Activated CD4-positive, CD25-positive, alpha-beta regulatory T cell treated with anti-CD3 and anti-CD28 coated beads, Interleukin-2, amount 50 U/mL, for 72 hours (primary cell): ENCODE measurements at regions not wholly inside any gene's neighbourhood (a gene's known extent, or its start where the extent isn't known, plus 50 kb on each side); places are given as distances from the start of the nearest gene placed in this dataset.

Source experiments
- DNase-seq: peaks from one replicate; pipeline ENCODE4 v3.0.0; 2021

DNA sequence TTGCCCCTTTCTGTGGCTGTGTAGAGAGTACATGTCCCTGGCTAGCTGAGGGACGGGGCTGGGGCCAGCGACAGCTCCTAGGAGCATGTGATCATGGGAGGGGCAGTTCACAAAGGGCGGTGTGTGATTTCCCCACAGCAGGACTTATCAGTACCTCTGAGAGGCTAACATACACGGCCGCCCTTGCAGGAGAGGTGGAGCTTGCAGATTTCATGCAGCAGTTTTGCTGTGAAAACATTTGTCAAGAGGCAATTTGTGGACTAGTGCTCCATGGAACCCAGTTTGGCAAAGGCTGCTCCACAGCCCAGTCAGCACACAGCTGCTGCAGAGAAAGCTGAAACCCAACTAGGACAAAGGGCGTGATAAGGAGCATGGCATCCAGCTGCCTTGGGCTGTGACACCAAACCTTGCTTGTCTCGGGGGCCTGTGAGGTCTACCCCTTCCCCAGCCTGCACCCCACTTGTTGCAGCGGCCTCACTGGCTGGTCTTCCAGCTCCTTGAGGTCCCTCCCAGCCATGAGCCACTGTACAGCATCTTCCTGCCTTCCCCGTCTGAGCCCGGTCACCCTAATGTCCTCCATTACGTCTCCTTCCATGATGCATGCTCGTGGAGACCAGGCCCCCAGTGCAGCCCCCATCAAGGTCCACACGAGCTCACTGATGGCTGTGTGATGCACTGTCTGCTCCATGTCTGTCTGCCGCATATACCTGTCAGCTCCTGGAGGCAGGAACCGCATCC lies 121.4 kb upstream of the HDAC4 start:
- DNase-seq = no peak

DNA sequence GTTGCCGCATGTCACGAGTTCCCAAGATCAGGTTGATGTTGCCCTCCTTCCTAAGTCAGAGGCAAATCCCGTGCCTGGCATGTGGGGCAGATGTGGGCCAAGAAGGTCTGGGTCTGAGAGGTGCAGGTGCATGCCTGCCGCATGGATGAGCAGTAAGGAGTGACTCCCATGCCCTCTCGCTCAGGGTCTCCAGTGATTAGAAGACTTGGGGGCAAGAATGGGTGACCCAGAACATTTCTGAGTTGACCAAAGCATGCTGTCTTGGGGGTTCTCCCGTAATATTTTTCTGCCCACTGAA lies 120.6 kb upstream of the HDAC4 start:
- no peak for DNase-seq

DNA sequence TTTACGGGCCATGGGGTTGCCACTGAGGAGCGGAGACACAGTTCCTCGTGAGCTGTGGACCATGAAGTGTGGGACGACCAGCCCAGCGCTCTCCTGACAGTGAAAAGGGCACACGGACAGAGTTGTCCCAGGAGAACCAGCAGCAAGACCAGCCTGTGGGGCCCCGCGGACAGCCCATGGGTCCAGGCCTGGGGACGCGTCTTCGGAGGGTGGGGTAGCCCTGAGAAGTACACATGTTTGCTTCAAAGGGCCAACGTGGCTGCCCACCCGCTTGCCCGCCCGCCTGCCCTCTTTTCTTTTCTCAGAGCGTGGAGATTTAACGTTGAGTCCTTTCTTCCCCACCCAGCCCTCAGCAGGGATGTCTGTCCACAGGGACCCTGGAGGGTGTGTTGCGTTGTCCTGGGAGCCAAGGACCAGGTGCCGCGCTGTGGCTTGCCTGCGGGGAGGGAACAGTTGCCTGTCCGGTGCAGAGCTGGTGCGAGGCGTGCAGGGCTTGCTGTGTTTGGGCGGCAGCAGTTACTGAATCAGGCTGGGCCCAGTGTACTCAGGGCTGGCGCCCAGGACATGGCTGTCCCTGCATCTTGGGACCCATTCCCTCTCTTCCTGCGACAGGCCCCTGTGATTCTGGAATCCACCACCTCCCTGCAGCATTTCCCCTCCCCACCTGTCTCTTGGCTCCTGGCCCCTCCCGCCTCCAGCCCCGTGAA lies 120.1 kb upstream of the HDAC4 start:
- no peak for DNase-seq

DNA sequence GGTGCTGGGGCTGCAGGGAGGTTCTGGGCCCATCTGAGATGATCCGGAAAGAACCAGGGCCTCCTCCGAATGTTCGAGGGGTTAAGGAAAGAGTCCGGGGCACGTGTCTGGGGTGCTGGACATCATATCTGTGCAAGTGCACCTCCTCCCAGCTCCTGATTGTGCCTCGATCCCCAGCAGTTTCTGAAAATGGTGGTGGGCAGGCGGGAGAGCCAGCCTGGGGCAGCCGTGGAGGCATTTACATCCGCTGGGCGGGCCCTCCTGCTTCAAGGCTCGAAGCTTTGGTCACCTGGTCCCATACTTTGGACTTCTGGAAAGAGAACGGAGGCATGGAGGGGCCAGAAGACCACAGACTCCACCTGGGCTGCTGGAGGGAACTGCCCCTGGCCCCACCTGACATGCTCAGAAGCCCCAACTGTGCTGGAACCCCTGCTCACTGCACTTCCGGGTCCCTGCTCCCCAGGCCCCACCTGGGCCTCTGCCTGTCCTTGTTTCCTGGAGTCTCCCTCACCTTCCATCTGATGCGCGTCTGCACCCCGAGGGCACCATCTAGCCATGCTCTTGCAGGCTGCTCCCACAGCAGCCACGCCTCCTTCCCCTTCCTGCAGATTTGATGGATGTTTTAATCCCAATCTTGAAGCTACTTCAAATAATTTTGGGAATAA lies 119.2 kb upstream of the HDAC4 start:
- no peak for DNase-seq

DNA sequence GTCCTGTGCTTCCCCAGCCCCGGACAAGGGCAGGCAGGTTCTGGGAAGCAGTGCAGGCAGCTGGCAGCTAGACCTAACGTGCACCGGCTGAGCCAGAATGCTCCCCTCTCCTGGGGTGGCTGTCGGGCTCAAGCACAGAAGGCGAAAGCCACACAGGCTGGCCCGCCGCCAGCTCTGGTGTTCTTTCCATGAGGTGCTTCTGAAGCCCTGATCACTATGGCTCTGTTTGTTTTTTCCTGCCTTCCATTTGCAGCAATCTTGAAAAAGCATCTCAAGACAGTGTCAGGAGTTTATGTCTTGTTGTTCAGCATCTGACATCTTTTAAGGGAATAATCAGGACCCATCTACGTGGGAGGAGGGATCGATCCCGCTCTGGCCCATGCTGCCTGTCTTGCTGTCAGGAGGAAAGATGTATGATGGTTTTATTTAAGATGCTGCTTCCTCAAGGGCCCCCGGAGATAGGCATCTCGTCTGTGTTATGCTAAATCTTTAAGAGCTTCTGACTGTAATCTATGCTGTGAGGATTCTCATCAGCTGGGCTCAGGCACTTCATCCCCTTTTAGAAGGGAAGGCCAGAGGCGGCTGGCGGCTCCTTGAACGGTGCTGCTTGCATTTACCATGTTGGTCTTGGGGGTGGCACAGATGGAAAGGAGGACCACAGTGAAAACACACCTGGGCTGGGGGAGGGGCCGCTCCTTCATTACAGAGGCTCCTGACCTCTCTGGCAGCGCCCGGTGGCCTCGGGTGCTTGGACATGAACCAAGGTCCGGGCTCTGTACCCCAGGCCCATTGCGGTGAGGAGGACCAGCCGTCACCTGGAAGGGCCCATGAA lies 118.5 kb upstream of the HDAC4 start:
- no peak for DNase-seq

DNA sequence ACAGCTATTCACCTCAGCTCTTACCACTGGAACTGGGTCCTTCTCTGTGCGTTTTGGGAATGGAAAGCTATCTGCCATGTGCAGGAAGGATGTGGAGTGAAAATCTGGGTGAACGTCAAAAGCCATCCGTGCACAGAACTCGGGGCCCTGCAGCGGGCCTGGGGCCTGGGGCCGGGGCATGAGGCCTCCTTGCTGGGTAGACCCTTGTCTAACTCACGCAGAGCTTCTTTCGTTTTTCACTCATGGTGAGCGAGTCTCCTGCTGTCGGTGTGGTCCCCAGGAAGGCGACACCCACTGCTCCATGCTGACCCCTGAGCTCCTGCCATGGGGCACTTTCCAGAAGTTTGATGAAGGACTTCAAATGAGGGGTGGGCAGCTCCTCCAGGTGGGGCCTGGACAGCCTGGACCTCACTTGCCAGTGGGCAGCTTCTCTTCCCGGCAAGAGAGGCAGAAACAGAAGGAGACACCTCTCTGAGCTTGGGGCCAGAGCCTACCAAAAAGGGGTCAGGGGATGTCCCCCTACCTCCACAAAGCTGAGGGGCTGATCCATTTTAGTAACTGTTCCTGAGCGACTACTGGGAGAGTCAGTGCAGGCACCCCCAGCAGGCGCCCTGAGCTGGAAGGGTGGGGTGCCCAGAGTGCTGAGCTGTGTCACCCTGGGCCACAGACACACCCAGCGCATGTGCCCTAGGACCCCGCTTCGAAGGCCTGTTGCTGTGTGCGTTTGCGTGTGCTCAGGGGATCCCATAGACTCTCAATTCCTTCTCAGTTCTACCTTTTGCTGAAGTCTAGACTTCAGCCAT lies 117.7 kb upstream of the HDAC4 start:
- DNase-seq = no peak

DNA sequence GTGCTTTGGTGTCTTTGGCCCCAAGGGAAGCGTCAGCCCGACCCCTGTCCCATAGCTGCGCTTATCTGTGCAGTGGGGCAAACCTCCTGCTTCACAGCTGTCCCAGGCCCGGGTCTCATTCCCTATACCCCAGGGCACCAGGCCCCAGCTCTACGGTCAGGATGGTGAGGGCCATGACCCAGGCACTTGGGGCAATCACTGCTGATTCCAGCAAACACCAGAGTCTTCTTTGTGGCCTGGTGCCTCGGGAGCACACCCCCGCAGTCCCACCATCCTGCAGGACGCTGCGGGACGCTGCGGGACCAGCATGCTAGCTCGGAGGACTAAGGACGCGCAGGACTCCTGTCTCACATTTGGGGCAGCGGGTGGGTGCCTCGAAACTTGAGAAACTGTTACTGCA lies 116.9 kb upstream of the HDAC4 start:
- no peak for DNase-seq

DNA sequence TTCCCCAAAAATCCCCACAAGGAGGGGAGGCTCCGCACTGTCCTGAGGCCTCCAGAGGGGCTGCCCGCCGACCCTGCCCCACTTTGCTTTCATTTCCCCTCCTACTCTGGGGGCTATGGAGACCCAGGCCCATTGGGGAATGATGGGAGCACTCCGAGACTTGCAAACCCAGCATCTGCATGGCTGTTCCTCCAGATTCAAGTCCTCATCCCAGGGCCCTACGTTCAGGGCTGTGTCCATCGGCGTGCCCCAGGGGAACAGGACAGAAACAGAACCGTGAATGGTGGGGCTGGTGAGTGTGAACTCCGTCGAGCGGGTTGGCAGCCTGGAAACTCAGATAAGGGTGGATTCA lies 116.1 kb upstream of the HDAC4 start:
- DNase-seq = no peak

DNA sequence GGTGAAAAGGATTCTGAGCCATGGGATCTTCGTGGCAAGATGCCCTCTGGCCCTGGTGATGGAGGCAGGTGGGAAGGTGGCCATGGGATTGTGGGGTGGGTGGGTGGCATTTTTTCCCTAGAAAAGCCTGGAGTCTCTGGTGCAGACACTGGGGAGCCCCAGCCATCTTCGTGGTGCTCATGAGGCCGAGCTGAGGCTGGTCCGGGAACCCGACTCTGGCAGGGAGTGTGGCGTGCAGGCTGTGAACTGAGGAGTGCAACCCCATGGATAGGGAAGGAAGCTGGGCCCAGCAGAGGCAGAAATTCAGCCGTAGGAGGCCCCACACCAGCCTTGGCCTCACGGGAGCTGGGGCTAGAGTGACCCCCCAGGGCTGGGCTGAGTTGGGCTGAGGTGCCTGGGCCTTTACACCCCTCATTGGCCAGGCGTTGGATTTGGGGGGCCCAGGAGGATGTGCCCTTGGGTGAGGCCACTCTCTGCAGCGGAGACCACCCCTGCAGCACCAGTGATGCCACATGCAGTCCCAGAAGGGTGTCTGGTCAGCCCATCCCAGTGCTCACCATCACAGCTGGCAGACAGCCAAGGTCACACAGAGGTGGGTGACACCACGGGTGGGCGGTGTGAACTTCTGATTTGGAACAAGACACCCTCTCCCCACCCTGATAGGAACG lies 115.6 kb upstream of the HDAC4 start:
- no peak for DNase-seq

DNA sequence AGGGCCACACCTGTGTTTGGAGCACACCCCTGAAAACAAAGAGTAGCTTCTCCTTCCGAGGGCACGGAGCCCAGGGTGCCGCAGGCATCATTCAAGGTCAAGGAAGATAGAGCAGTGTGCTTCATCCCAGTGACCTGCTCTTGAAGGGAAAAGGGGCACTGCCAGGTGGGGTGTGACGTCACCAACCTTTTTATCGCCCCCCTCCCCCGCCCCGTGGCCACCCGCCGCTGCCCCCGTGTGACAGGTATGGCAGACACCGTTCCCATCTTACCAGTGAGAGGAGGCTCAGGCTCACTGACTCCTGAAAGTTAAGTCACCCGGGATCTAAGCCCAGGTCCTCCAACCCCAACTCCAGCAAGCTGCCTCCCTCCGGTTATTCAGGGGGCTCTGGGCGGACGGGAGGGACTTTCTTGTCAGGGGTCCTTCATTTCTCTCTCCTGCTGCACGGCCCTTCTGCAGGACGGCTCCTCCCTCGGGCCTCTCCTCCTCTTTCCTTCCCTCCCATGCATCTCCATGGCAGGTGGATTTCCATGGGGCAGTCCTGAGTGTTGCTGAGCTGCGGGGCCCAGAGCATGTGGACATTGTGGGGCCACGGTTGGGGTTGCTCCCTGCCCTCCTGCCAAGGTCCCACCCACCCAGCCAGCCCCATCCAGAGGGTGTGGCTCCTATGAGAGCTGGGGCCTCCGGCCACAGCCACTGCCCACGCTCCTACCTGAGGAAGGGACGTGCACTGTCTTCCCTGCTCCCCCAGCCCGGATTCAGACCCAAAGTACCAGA lies 114.1 kb upstream of the HDAC4 start:
- DNase-seq = no peak

DNA sequence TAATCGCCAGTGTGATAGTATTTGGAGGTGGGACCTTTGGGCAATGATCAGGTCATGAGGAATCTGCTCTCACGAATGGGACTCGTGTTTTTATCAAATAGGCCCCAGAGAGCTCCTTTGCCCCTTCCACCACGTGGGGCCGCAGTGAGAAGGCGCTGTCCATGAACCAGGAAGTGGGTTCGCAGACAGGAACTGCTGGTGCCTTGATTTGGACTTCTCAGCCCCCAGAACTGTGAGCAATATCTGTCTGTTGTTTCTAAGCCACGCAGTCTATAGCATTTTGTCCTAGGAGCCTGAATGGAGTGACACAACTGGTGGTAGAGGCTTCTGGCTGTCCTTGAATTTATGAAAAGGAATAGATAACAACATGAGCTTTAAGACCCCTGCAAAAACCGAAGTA lies 111.2 kb upstream of the HDAC4 start:
- no peak for DNase-seq

DNA sequence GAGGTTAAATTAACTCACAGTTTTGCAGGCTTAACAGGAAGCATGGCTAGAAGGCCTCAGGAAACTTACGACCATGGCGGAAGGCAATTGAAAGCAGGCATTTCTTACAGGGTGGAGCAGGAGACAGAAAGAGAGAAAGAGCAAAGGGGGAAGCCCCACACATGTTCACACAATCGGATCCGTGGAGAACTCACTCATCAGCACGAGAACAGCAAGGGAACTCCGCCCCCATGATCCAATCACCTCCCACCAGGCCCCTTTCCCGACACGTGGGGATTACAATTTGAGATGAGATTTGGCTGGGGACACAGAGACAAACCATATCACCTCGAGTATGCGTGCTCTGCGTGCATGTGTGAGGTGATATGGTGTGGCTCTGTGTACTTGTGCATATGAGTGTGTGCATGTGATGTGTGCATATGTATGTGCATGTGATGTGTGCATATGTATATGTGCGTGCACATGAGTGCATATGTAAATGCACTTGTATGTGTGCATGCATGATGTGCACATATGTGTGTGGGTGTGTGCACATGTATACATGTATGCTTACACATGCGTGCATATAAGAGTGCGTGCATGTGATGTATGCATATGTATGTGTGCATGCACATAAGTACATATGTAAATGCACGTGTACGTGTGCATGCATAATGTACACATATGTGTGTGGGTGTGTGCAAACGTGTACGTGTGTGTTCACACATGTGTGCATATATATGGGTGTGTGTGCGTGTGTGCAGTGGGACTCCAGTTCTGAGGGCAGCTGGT lies 108.7 kb upstream of the HDAC4 start:
- DNase-seq = no peak

DNA sequence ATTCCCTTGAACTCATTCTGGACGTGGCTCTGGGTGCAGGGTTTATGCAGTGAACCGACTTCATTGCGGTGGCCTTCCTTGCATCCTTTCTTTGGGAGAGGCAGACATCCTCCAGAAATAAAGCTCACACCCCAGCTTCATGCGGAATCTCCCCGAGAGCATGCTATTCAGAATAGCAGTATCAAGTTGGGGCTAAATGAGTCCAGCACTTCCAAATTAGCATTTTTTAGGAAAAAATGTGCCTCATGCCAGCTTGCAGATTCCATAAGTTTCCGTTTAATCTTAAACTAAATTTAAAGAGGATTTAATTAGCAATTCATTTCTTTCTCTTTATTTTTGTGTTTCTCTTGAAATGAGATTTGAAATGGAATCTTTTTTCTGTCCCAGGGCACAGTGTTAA lies 107.4 kb upstream of the HDAC4 start:
- DNase-seq = no peak

DNA sequence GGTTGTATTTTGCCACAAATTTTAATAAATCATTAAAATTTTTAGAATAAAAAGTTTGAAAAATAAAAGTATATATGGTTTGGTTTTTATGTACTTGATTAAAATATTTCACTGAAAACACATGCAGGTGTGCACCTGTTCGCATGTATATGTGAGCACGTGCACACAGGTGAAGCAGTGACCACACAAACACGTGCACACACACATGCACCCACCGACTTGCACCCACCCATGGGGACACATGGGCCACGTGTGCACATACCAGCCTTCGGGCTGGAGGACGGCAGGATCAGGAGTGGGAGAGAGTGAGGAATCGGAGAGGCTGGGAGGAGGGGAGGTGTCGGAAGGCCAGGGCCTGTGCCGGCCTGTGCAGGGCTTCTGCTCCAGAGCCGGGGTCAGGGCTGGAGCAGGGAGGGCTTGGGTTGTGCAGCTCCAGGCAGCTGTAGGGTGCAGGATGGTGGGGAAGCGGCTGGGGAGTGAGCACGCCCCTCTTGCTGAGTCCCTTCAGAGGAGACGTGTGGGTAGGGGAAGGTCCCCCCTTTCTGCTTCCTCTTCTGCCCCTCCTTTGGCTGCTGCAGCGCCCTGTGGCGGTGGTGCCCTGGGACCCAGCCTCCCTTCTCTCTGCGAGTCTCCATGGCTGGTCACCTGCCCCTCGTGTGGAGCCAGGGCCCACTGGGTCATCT lies 106.9 kb upstream of the HDAC4 start:
- DNase-seq = no peak

DNA sequence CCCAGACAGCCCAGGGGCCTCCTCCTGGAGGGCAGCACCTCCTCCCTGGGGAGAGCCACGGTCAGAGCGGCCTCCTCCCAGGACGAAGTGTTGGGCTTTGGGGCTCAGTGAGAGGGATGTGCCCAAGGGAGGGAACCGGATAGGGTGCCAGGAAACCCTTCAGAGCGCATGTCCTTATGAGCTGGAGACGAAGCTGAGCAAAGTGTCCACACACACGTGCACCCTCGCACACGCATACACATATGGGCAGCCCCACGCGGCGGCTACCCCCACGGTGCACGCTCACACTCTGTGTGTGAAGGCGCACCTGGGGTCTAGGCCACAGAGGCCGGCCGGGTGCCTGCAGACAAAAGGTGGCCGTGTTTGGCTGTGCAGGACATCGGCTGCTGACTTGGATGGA lies 106.1 kb upstream of the HDAC4 start:
- DNase-seq = no peak

DNA sequence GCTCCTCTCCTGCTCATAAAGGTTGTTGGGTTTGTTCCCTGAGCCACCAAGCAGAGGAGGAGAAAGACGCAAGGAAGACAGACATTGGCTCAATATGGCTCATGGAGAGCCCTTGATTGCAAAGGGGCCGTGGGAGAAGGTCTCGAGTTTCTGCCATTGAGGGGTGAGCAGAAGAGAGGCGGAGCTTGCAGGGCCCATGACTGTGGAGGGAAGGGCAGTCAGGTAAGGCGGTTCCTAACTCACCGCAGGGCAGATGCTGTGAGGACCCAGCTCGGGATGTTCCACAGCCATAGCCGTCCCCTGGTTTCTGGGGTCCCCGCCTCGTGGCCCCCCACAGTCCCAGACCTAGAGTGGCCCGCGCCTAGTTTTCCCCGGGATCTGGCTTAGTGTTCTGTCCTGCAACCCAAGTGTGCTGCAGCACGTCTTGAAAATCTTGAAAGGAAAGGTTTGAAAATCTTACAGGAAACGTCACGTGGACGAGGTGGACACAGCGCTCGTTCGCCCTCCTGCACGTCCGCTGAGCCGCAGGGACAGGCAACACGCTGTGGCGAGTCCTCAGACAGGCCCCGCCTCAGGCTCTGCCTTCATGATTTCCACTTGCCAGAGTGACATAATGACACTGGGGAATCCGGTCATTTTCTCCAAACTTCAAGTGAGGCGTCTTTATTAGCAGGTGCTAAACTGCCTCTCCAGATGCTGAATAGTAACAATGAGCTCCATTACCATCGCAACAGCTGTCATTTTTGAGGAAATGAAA lies 105.5 kb upstream of the HDAC4 start:
- no peak for DNase-seq

DNA sequence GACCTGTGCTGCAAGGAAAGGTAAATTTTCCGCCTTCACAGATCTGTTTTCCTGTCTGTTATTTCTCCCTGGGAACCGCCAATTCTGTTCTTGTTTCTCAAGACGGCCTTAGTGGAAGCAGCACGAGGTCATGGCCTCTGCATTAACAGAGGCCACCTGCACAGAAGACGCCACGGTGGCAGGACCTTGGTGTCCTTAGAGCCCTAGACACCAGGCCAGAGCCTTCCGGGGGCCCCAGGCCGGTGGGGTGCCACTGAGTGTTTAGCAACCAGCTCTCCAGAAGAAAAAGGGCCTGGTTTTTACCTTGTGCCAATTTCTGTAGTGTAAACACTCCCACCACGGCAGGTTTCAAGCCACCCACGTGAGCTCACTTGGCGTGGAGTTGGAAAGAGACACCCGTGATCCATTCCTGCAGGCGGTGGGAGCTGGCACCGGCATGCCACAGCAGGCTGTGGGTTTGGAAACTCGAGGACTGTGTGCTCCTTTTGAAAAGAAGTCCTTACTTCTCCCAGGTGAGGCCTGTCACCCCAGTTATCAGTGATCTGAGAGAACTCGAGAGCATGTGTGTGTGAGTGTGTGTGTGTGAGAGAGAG lies 103.9 kb upstream of the HDAC4 start:
- no peak for DNase-seq

DNA sequence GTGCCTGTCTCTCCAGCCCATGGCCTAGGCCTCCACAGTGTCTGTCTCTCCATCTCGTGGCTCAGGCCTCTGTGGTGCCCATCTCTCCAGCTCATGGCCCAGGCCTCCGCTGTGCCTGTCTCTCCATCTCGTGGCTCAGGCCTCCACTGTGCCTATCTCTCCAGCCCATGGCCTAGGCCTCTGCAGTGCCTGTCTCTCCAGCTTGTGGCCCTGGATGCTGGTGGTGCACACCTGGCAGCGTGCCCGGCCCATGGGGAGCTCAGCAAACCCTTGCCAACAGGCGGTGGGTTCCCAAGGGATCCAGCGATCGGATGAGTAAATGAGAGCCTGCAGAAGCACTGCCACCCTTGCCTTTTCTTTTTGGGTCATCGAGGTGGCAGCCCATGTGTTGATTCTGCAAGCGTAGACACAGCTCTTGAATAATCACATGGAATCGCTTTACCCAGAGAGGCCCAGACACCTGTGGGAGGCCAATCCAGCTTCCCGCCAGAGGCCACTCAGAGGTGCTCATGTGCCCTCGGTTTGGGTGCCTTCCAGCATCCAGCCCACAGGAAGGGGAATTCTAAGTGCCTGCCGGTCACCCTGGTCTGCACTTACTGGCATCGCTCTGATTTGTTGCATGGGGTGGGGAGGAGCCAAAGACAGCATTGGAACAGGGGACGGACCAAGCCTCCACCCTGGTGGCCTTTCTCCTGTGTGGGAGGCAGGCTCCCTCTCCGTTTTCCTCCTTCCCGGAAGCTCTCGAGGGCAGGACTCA lies 101.8 kb upstream of the HDAC4 start:
- DNase-seq = no peak
